ENCODE measurements at regions not wholly inside any gene's neighbourhood (a gene's known extent, or its start where the extent isn't known, plus 50 kb on each side); places are given as distances from the start of the nearest gene placed in this dataset.

GRCh38 chr6:50661636-50662035 is 51.7 kb upstream of the TFAP2D start:
- whole genome bisulfite sequencing, result 76% methylated on average over 1 of the region's 1 CpG
- H3K4me3 ChIP-seq (ENCODE audit: low read depth, low read length), result no peak overlapping the region
- DNase-seq (ENCODE audit: extremely low spot score), result no peak
- H3K36me3 ChIP-seq (ENCODE audit: insufficient read depth), result no peaks in the 10 kb centered on the region
- H3K4me1 ChIP-seq (ENCODE audit: insufficient read depth), result no peaks in the 10 kb centered on the region
- no peak overlapping the region for H3K27ac ChIP-seq (ENCODE audit: low read depth)
